ENCODE measurements at regions not wholly inside any gene's neighbourhood (a gene's known extent, or its start where the extent isn't known, plus 50 kb on each side); places are given as distances from the start of the nearest gene placed in this dataset.
"Not testable (repeated sequence)": the region's sequence is repeated elsewhere in the genome, so short reads cannot be mapped to it uniquely, and the experiment has no call there.

GRCh38 chr2:230602562-230603230, 109.9 kb upstream of the CAB39 start:
- H3K4me1 ChIP-seq (ENCODE audit: control insufficient read depth in 2 of 2, insufficient read depth in 2 of 2, low read length in 2 of 2), result peaks cover 35 to 38% of the 10 kb centered on the region in 2 donors
- ATAC-seq, result peak; percentile 90
- intact Hi-C loops (cut with micrococcal nuclease), result loop anchor here (2.0 to 5.0 kb wide), 5 partner anchors 65 to 680 kb away; partner anchors contain the start of genes CAB39 (in 1 of the 2), FBXO36 (in 1 of the 2), SP110 (in 1 of the 2) and TRIP12 (in 1 of the 2)
- peak overlapping the region; percentile 93 to 99 (median 98) for H3K27ac Mint-ChIP-seq
- CTCF ChIA-PET, result interaction anchor here (0.7 to 1.9 kb wide), 5 partner anchors 8 to 196 kb away, joined by 3 to 5 read pairs (median 4); no protein-coding TSS in a partner anchor
- no peaks in the 10 kb centered on the region for H3K9me3 ChIP-seq (ENCODE audit: control insufficient read depth in 2 of 3, low read length in 3 of 3)
- H3K4me1 Mint-ChIP-seq, result peaks cover 27 to 84% (median 71%) of the 10 kb centered on the region in 7 donors
- POLR2A ChIA-PET, result interaction anchor here (0.6 to 2.4 kb wide), 10 partner anchors 8 to 384 kb away, joined by 3 to 13 read pairs (median 4); partner anchors contain the start of gene SP140L
- H3K27me3 Mint-ChIP-seq, result no peaks in the 10 kb centered on the region
- peak overlapping the region; percentile 64 for H3K27ac ChIP-seq (ENCODE audit: low read depth, low read length)
- H3K36me3 ChIP-seq (ENCODE audit: control insufficient read depth in 2 of 3, insufficient read depth in 3 of 3, low read length in 3 of 3), result no peaks in the 10 kb centered on the region
- DNase-seq, result peak in 7 of 9 donors; percentile 51 to 79 (median 74)
- H3K27me3 ChIP-seq (ENCODE audit: control insufficient read depth in 2 of 2, insufficient read depth in 2 of 2, low read length in 2 of 2), result no peaks in the 10 kb centered on the region
- H3K36me3 Mint-ChIP-seq, result peaks cover 19 to 72% (median 30%) of the 10 kb centered on the region in 5 donors
- peaks cover 0 to 88% (median 36%) of the 10 kb centered on the region in 11 donors for H3K9me3 Mint-ChIP-seq
- peak overlapping the region; percentile 14 for H3K4me3 ChIP-seq (ENCODE audit: low read length)
- peak overlapping the region; percentile 66 to 90 (median 78) for H3K4me3 Mint-ChIP-seq

- not testable (repeated sequence) for DNase-seq; H3K27me3 ChIP-seq (ENCODE audit: control insufficient read depth in 2 of 2, insufficient read depth in 2 of 2, low read length in 2 of 2); H3K27me3 Mint-ChIP-seq; H3K36me3 ChIP-seq (ENCODE audit: control insufficient read depth in 2 of 3, insufficient read depth in 3 of 3, low read length in 3 of 3); ATAC-seq; H3K9me3 ChIP-seq (ENCODE audit: control insufficient read depth in 2 of 3, low read length in 3 of 3)
- Mint-ChIP-seq H3K9me3 (peaks cover 0 to 90% (median 36%) of the 10 kb centered on the region in 11 donors), H3K36me3 (peaks cover 21 to 71% (median 30%) of the 10 kb centered on the region in 5 donors), H3K4me1 (peaks cover 24 to 81% (median 64%) of the 10 kb centered on the region in 7 donors), H3K27ac (peak overlapping the region; percentile 93 to 99 (median 98)), H3K4me3 (peak overlapping the region; percentile 66 to 90 (median 78))
- H3K4me1 ChIP-seq (ENCODE audit: control insufficient read depth in 2 of 2, insufficient read depth in 2 of 2, low read length in 2 of 2), result peaks cover 35 to 38% of the 10 kb centered on the region in 2 donors
- ChIA-PET CTCF (interaction anchor here (1.1 to 1.9 kb wide), 3 partner anchors 7 to 246 kb away, joined by 3 to 5 read pairs (median 5); no protein-coding TSS in a partner anchor), POLR2A (interaction anchor here (0.6 to 2.4 kb wide), 8 partner anchors 7 to 385 kb away, joined by 3 to 13 read pairs (median 3); partner anchors contain the start of gene SP140L)
- peak overlapping the region; percentile 14 for H3K4me3 ChIP-seq (ENCODE audit: low read length)
- peak overlapping the region; percentile 64 for H3K27ac ChIP-seq (ENCODE audit: low read depth, low read length)
- intact Hi-C loops (cut with micrococcal nuclease), result loop anchor here (2.0 to 5.0 kb wide), 5 partner anchors 66 to 681 kb away; partner anchors contain the start of genes CAB39 (in 1 of the 2), FBXO36 (in 1 of the 2), SP110 (in 1 of the 2) and TRIP12 (in 1 of the 2)
Observed at GRCh38 chr2:230603317-230603716, 109.3 kb upstream of the CAB39 start.

DNA sequence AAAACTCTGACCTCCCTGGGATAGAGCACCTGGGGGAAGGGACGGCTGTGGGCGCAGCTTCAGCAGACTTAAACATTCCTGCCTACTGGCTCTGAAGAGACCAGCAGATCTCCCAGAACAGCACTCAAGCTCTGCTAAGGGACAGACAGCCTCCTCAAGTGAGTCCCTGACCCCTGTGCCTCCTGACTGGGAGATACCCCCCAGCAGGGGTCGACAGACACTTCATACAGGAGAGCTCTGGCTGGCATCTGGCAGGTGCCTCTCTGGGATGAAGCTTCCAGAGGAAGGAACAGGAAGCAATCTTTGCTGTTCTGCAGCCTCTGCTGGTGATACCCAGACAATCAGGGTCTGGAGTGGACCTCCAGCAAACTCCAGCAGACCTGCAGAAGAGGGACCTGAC, 108.5 kb upstream of the CAB39 start:
- H3K27ac ChIP-seq (ENCODE audit: low read depth, low read length); H3K9me3 ChIP-seq (ENCODE audit: control insufficient read depth in 2 of 3, low read length in 3 of 3); H3K36me3 ChIP-seq (ENCODE audit: control insufficient read depth in 2 of 3, insufficient read depth in 3 of 3, low read length in 3 of 3); ATAC-seq; H3K4me3 ChIP-seq (ENCODE audit: low read length); DNase-seq; H3K27me3 Mint-ChIP-seq; H3K27me3 ChIP-seq (ENCODE audit: control insufficient read depth in 2 of 2, insufficient read depth in 2 of 2, low read length in 2 of 2): not testable (repeated sequence)
- H3K4me1 Mint-ChIP-seq, result peaks cover 27 to 75% (median 61%) of the 10 kb centered on the region in 7 donors
- peak overlapping the region in 8 of 9 donors; percentile 25 to 99 (median 90) for H3K27ac Mint-ChIP-seq
- peaks cover 0 to 90% (median 37%) of the 10 kb centered on the region in 11 donors for H3K9me3 Mint-ChIP-seq
- POLR2A ChIA-PET, result interaction anchor here (1.0 to 2.4 kb wide), 2 partner anchors 189 to 378 kb away, joined by 3 to 13 read pairs; no protein-coding TSS in a partner anchor
- peak overlapping the region in 6 of 10 donors; percentile 23 to 90 (median 44) for H3K4me3 Mint-ChIP-seq
- peaks cover 24 to 72% (median 30%) of the 10 kb centered on the region in 5 donors for H3K36me3 Mint-ChIP-seq
- CTCF ChIA-PET, result interaction anchor here (0.6 to 1.1 kb wide), 2 partner anchors 247 to 248 kb away, joined by 3 read pairs; no protein-coding TSS in a partner anchor
- H3K4me1 ChIP-seq (ENCODE audit: control insufficient read depth in 2 of 2, insufficient read depth in 2 of 2, low read length in 2 of 2), result peaks cover 35 to 38% of the 10 kb centered on the region in 2 donors
- intact Hi-C loops (cut with micrococcal nuclease), result loop anchor here (5.0 kb wide), 3 partner anchors 67 to 682 kb away; partner anchors contain the start of genes CAB39 (in 1 of the 2), FBXO36 (in 1 of the 2) and TRIP12 (in 1 of the 2)

DNA sequence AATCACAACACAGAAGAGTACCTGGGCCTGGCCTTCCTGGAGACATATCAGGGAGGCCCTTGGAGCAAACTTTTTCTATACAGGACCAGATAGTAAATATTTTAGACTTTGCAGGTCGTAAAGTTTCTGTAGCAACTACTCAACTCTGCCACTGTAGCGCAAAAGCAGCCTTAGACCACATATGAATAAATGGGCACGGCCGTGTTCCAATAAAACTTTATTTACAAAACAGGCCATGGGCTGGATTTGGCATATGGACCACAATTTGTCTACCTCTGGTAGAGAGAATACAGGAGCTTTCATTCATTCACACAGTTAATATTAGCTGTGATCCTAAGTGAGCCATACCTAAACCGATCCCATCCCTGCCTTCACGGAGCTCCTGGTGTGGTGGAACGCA, 98.6 kb upstream of the CAB39 start:
- intact Hi-C loops (cut with micrococcal nuclease), result loop anchor here (5.0 to 10.0 kb wide), 7 partner anchors 117 to 547 kb away; partner anchors contain the start of genes SLC16A14 (in 1 of the 2), SP100 (in 1 of the 2) and SP110 (in 1 of the 2)
- no peaks in the 10 kb centered on the region for H3K36me3 ChIP-seq (ENCODE audit: control insufficient read depth in 2 of 3, insufficient read depth in 3 of 3, low read length in 3 of 3)
- DNase-seq (no peak), ATAC-seq (no peak)
- no peak overlapping the region for H3K27ac ChIP-seq (ENCODE audit: low read depth, low read length)
- H3K36me3 Mint-ChIP-seq, result peaks cover 0 to 19% (median 7%) of the 10 kb centered on the region in 5 donors
- H3K27ac Mint-ChIP-seq, result peak overlapping the region in 1 of 9 donors; percentile 7
- H3K4me3 ChIP-seq (ENCODE audit: low read length), result no peak overlapping the region
- peaks cover 11 to 62% (median 34%) of the 10 kb centered on the region in 7 donors for H3K4me1 Mint-ChIP-seq
- CTCF ChIA-PET, result interaction anchor here (0.6 to 1.6 kb wide), 3 partner anchors 184 to 756 kb away, joined by 3 to 5 read pairs (median 4); no protein-coding TSS in a partner anchor
- H3K9me3 ChIP-seq (ENCODE audit: control insufficient read depth in 2 of 3, low read length in 3 of 3), result no peaks in the 10 kb centered on the region
- no peak overlapping the region for H3K4me3 Mint-ChIP-seq
- no peaks in the 10 kb centered on the region for H3K27me3 Mint-ChIP-seq
- H3K27me3 ChIP-seq (ENCODE audit: control insufficient read depth in 2 of 2, insufficient read depth in 2 of 2, low read length in 2 of 2), result no peaks in the 10 kb centered on the region
- H3K4me1 ChIP-seq (ENCODE audit: control insufficient read depth in 2 of 2, insufficient read depth in 2 of 2, low read length in 2 of 2), result peaks cover 0 to 5% of the 10 kb centered on the region in 2 donors
- POLR2A ChIA-PET, result no interaction called here
- H3K9me3 Mint-ChIP-seq, result peaks cover 0 to 14% (median 6%) of the 10 kb centered on the region in 11 donors

- Mint-ChIP-seq H3K4me1 (peaks cover 11 to 60% (median 27%) of the 10 kb centered on the region in 7 donors), H3K4me3 (peak overlapping the region in 1 of 10 donors; percentile 40), H3K27me3 (no peaks in the 10 kb centered on the region), H3K9me3 (peaks cover 0 to 6% (median 0%) of the 10 kb centered on the region in 11 donors), H3K36me3 (peaks cover 0 to 11% (median 0%) of the 10 kb centered on the region in 5 donors), H3K27ac (peak overlapping the region in 1 of 9 donors; percentile 78)
- intact Hi-C loops (cut with micrococcal nuclease), result loop anchor here (5.0 to 10.0 kb wide), 8 partner anchors 97 to 548 kb away; partner anchors contain the start of genes CAB39 (in 1 of the 2), SLC16A14 (in 1 of the 2), SP100 (in 1 of the 2) and SP110 (in 1 of the 2)
- DNase-seq (peak in 2 of 9 donors; percentile 9 to 61), ATAC-seq (peak; percentile 41)
- Histone ChIP-seq H3K4me3 (ENCODE audit: low read length) (no peak overlapping the region), H3K27ac (ENCODE audit: low read depth, low read length) (no peak overlapping the region), H3K4me1 (ENCODE audit: control insufficient read depth in 2 of 2, insufficient read depth in 2 of 2, low read length in 2 of 2) (peaks cover 0 to 5% of the 10 kb centered on the region in 2 donors), H3K9me3 (ENCODE audit: control insufficient read depth in 2 of 3, low read length in 3 of 3) (no peaks in the 10 kb centered on the region), H3K27me3 (ENCODE audit: control insufficient read depth in 2 of 2, insufficient read depth in 2 of 2, low read length in 2 of 2) (no peaks in the 10 kb centered on the region), H3K36me3 (ENCODE audit: control insufficient read depth in 2 of 3, insufficient read depth in 3 of 3, low read length in 3 of 3) (no peaks in the 10 kb centered on the region)
- ChIA-PET CTCF (interaction anchor here (0.6 to 1.0 kb wide), 5 partner anchors 70 to 605 kb away, joined by 3 read pairs; no protein-coding TSS in a partner anchor), POLR2A (interaction anchor here (0.6 kb wide), 2 partner anchors 190 to 693 kb away, joined by 4 to 6 read pairs; no protein-coding TSS in a partner anchor)
Observed at GRCh38 chr2:230614913-230615332, 97.7 kb upstream of the CAB39 start.

GRCh38 chr2:230617256-230617706, 95.4 kb upstream of the CAB39 start:
- CTCF ChIA-PET, result interaction anchor here (0.6 to 0.7 kb wide), 2 partner anchors 153 to 193 kb away, joined by 3 read pairs; no protein-coding TSS in a partner anchor
- H3K4me3 Mint-ChIP-seq; POLR2A ChIA-PET; H3K9me3 Mint-ChIP-seq; H3K27me3 Mint-ChIP-seq; H3K4me3 ChIP-seq (ENCODE audit: low read length); H3K9me3 ChIP-seq (ENCODE audit: control insufficient read depth in 2 of 3, low read length in 3 of 3); H3K4me1 ChIP-seq (ENCODE audit: control insufficient read depth in 2 of 2, insufficient read depth in 2 of 2, low read length in 2 of 2); H3K36me3 ChIP-seq (ENCODE audit: control insufficient read depth in 2 of 3, insufficient read depth in 3 of 3, low read length in 3 of 3); H3K27ac ChIP-seq (ENCODE audit: low read depth, low read length); DNase-seq; H3K27me3 ChIP-seq (ENCODE audit: control insufficient read depth in 2 of 2, insufficient read depth in 2 of 2, low read length in 2 of 2); ATAC-seq: not testable (repeated sequence)
- peaks cover 4 to 52% (median 11%) of the 10 kb centered on the region in 7 donors for H3K4me1 Mint-ChIP-seq
- H3K27ac Mint-ChIP-seq, result peak overlapping the region in 2 of 9 donors; percentile 65 to 79
- intact Hi-C loops (cut with micrococcal nuclease), result loop anchor here in 1 of 2 donors (5.0 to 10.0 kb wide), 2 partner anchors 95 to 442 kb away; partner anchors contain the start of gene CAB39
- peaks cover 0 to 22% (median 0%) of the 10 kb centered on the region in 5 donors for H3K36me3 Mint-ChIP-seq

Measured in naive thymus-derived CD4-positive, alpha-beta T cell (primary cell).